ENCODE measurements at regions not wholly inside any gene's neighbourhood (a gene's known extent, or its start where the extent isn't known, plus 50 kb on each side); places are given as distances from the start of the nearest gene placed in this dataset.

- H3K27me3 ChIP-seq, result no peaks in the 10 kb centered on the region
- H3K4me3 ChIP-seq, result no peak overlapping the region
- H3K4me1 ChIP-seq, result no peaks in the 10 kb centered on the region
- DNase-seq, result no peak
- H3K9me3 ChIP-seq (replicated peaks), result no peaks in the 10 kb centered on the region
- no peaks in the 10 kb centered on the region for H3K36me3 ChIP-seq
- no peak overlapping the region for H3K27ac ChIP-seq
These were observed 297.0 kb upstream of the DCAF8L1 start for GRCh38 chrX:28278251-28278650.

DNA sequence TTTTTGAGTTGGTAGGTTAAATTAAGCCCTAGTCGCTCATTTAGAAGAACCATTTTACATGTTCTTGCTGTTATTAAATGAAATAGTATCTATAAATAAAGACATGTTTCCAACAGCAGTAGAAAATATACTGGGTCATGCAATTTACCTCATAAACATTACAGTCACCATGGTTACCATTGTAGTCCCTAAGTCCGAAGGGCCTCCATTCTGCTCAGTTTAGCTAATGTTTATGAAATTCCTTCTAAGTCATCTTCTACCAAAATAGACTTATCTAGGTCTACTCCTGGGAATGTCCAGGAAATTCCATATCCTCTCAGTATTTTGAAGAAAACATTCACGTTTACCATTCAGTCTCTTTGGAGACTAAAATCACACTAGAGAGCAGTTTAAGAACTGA, 292.5 kb upstream of the DCAF8L1 start:
- no peaks in the 10 kb centered on the region for H3K27me3 ChIP-seq
- H3K9me3 ChIP-seq (replicated peaks), result no peaks in the 10 kb centered on the region
- H3K36me3 ChIP-seq, result no peaks in the 10 kb centered on the region
- no peaks in the 10 kb centered on the region for H3K4me1 ChIP-seq
- DNase-seq, result no peak
- H3K4me3 ChIP-seq, result no peak overlapping the region
- no peak overlapping the region for H3K27ac ChIP-seq

DNA sequence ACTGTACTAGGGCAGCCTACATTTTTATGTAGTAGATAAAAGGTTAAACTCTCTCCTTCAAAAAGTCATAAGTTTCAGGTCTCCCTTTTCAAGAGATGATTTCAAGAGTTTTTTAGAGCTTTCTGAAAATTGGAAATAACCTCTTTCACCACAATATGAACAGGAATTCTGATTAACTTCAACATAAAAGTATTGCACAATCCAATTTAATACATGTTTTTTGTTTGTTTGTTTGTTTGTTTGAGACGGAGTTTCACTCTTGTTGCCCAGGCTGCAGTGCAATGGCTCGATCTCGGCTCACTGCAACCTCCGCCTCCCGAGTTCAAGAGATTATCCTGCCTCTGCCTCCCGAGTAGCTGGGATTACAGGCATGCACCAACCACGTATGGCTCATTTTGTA, 265.4 kb upstream of the DCAF8L1 start:
- H3K4me1 ChIP-seq, result no peaks in the 10 kb centered on the region
- no peak overlapping the region for H3K27ac ChIP-seq
- no peaks in the 10 kb centered on the region for H3K36me3 ChIP-seq
- no peak for DNase-seq
- H3K4me3 ChIP-seq, result no peak overlapping the region
- no peaks in the 10 kb centered on the region for H3K27me3 ChIP-seq
- no peaks in the 10 kb centered on the region for H3K9me3 ChIP-seq (replicated peaks)

- no peaks in the 10 kb centered on the region for H3K9me3 ChIP-seq (replicated peaks)
- no peaks in the 10 kb centered on the region for H3K36me3 ChIP-seq
- no peaks in the 10 kb centered on the region for H3K27me3 ChIP-seq
- H3K4me1 ChIP-seq, result no peaks in the 10 kb centered on the region
- no peak overlapping the region for H3K4me3 ChIP-seq
- DNase-seq, result no peak
- H3K27ac ChIP-seq, result no peak overlapping the region
These were observed 248.0 kb upstream of the DCAF8L1 start for GRCh38 chrX:28229217-28229616.

DNA sequence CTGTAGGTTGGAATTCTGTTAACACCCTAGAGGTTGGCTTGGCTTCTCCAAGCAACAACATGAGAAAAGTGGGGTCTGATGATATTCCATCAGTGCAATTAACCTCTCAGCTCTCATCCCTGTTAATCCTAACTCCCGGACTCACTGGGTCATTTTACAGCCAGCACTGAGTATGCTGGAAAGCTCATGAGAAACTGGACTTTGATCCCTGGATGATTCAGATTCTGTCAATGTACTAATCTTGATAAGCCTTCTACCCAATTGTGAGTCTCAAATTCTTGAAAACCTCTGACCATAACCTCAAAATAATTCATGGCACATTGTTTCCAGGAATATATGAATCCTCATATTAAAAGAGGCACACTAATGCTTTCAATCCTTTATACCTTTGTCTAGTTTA, 244.3 kb upstream of the DCAF8L1 start:
- Histone ChIP-seq H3K4me3 (no peak overlapping the region), H3K27me3 (no peaks in the 10 kb centered on the region), H3K4me1 (no peaks in the 10 kb centered on the region), H3K27ac (no peak overlapping the region), H3K9me3 (replicated peaks) (no peaks in the 10 kb centered on the region), H3K36me3 (no peaks in the 10 kb centered on the region)
- DNase-seq, result no peak

DNA sequence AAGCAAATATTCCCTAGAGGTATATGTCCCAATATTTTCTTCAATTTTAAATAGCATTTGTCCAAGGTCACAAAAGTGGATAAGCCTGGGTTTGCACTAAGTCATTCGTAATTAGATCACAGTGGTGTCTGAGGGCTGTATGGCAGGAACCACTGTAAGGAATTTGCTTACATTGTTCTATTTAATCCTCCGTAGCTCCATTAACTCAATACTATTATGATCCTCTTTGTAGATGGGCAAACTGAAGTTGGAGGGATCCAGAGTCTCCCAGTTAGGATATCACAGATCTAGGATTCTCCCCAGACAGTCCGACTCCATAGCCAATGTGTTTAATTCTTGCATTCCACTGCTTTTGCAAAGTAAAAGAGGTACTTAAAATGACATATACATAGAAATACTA, 242.7 kb upstream of the DCAF8L1 start:
- no peaks in the 10 kb centered on the region for H3K4me1 ChIP-seq

DNA sequence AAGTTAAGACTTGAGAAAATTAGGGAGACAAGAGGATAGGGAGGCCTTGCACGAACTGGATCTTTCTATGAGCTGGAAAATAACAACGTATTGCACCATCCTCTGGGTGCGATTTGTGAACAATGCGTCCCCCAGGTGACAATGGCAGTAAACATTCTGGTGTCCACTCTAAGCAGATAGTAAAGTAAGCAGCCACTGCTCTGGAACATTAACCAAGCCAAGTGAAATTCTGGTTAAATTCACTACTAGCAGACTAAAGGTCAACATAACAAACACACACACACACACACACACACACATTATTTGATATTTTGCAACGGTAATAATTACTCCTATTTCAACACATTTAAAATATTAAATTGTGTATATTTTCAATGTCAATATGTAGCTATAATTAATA, 242.2 kb upstream of the DCAF8L1 start:
- no peaks in the 10 kb centered on the region for H3K9me3 ChIP-seq (replicated peaks)
- no peaks in the 10 kb centered on the region for H3K36me3 ChIP-seq
- no peaks in the 10 kb centered on the region for H3K27me3 ChIP-seq
- no peak overlapping the region for H3K27ac ChIP-seq
- no peak overlapping the region for H3K4me3 ChIP-seq
- H3K4me1 ChIP-seq, result no peaks in the 10 kb centered on the region
- no peak for DNase-seq

More for the DNA sequence above, 242.7 kb upstream of the DCAF8L1 start:
- no peak for DNase-seq
- Histone ChIP-seq H3K27me3 (no peaks in the 10 kb centered on the region), H3K36me3 (no peaks in the 10 kb centered on the region), H3K9me3 (replicated peaks) (no peaks in the 10 kb centered on the region), H3K27ac (no peak overlapping the region), H3K4me3 (no peak overlapping the region)

DNA sequence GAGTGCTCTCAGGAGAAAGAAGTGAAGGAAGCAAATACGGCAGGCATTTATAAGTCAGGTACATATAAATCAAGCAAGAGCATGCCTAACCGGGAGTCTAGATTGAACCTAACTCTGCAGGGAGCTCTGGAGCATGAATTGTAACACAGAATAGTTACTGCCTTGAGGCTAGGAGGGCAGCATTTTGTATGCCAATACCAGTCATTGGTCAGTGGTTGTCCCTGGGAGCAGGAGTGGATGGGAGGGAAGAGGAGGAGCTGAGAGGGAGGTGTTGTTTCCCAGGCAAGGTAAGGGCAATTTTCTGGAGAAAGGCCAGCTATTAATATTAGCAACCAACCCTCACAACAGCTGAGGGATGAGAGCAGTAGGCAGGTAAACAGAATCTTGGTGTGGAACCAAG, 224.7 kb upstream of the DCAF8L1 start:
- H3K9me3 ChIP-seq (replicated peaks), result no peaks in the 10 kb centered on the region

GRCh38 chrX:28205126-28205525, 223.9 kb upstream of the DCAF8L1 start:
- no peaks in the 10 kb centered on the region for H3K27me3 ChIP-seq
- no peak overlapping the region for H3K27ac ChIP-seq
- H3K9me3 ChIP-seq (replicated peaks), result no peaks in the 10 kb centered on the region
- H3K4me1 ChIP-seq, result no peaks in the 10 kb centered on the region
- H3K4me3 ChIP-seq, result no peak overlapping the region
- no peak for DNase-seq
- H3K36me3 ChIP-seq, result no peaks in the 10 kb centered on the region

More for the DNA sequence above, 224.7 kb upstream of the DCAF8L1 start:
- no peak overlapping the region for H3K4me3 ChIP-seq
- no peak for DNase-seq
- H3K36me3 ChIP-seq, result no peaks in the 10 kb centered on the region
- no peaks in the 10 kb centered on the region for H3K4me1 ChIP-seq
- no peaks in the 10 kb centered on the region for H3K27me3 ChIP-seq
- H3K27ac ChIP-seq, result no peak overlapping the region

DNA sequence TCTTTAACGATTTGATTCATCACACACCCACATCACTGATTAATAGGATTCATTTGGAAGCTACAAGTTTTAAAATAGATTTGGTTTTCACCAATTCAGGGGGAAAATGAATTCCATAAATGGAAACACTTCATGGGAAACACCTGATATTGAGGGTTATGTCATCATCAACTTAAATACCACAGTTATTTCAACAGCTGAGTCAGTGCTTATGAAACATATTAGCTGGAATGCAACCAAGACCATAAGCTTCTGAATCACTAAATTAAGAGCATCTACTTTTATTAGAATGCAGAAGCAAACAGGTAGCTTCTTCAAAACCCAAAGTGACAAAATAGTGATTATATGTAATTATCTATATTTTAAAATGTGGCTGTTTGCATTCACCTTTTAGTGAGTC, 207.8 kb upstream of the DCAF8L1 start:
- no peak overlapping the region for H3K27ac ChIP-seq
- H3K36me3 ChIP-seq, result no peaks in the 10 kb centered on the region
- H3K4me1 ChIP-seq, result no peaks in the 10 kb centered on the region
- H3K4me3 ChIP-seq, result no peak overlapping the region
- peak in 1 of 2 experiments; percentile 1 for DNase-seq
- H3K9me3 ChIP-seq (replicated peaks), result no peaks in the 10 kb centered on the region
- H3K27me3 ChIP-seq, result no peaks in the 10 kb centered on the region

DNA sequence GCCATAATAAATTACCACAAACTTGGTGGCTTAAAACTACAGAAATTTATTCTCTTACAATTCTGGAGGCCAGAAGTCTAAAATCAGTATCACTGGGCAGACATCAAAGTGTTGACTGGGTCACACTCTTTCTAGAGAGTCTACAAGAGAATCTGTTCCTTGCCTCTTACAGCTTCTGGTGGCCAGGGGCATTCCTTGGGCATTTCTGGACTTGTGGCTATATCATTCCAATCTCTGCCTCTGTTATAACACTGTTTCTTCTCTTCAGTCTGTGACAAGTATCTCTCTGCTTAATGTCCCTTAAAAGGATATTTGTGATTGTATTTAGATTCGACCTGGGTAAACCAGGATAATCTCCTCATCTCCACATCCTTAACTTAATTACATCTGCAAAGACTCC, 207.3 kb upstream of the DCAF8L1 start:
- DNase-seq, result no peak
- Histone ChIP-seq H3K27ac (no peak overlapping the region), H3K36me3 (no peaks in the 10 kb centered on the region), H3K27me3 (no peaks in the 10 kb centered on the region), H3K4me3 (no peak overlapping the region), H3K4me1 (no peaks in the 10 kb centered on the region), H3K9me3 (replicated peaks) (no peaks in the 10 kb centered on the region)

DNA sequence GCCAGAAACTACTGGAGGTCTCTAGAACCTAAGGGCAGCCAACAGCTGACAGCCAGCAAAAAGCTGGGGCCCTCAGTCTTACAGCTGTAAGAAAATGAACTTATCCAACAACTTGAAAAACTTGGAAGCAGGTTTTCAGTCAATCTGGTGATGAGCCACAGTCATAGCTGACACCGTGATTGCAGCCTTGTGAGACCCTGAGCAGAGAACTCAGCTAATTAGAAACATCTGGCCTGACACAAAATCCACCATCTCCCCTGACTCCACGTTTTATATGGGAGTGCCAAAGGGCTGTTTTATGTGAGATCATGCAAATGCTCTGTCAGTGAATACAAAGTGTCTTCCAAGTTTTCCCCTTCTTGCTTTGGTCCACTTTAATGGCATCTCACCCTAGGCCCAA, 198.8 kb upstream of the DCAF8L1 start:
- H3K4me1 ChIP-seq, result no peaks in the 10 kb centered on the region
- no peaks in the 10 kb centered on the region for H3K36me3 ChIP-seq

DNA sequence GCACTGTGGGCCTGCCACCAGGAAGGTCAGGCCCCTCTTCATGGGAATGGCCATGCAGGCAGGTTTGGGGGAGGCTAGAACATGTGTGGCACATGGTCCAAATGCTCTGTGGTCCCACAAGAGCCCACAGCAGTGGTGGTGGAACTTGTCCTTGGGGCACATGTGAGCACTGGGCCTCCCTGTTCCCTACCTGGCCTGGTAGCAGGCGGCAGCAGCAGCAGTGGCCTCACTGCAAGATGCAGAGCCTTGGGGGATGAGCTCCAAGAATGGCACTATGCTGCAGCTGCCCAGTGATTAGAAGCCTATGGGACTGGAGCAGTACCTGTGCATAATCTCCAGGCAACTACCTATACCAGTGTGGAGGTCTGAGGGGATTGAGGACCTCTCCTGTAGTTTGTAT, 197.0 kb upstream of the DCAF8L1 start:
- no peak for DNase-seq
- Histone ChIP-seq H3K4me1 (no peaks in the 10 kb centered on the region), H3K4me3 (no peak overlapping the region), H3K9me3 (replicated peaks) (no peaks in the 10 kb centered on the region), H3K36me3 (no peaks in the 10 kb centered on the region), H3K27me3 (no peaks in the 10 kb centered on the region), H3K27ac (no peak overlapping the region)

More for the DNA sequence above, 198.8 kb upstream of the DCAF8L1 start:
- DNase-seq, result no peak
- Histone ChIP-seq H3K9me3 (replicated peaks) (no peaks in the 10 kb centered on the region), H3K27me3 (no peaks in the 10 kb centered on the region), H3K4me3 (no peak overlapping the region), H3K27ac (no peak overlapping the region)

GRCh38 chrX:28177202-28177601, 196.0 kb upstream of the DCAF8L1 start:
- no peak overlapping the region for H3K4me3 ChIP-seq
- H3K4me1 ChIP-seq, result no peaks in the 10 kb centered on the region
- no peaks in the 10 kb centered on the region for H3K36me3 ChIP-seq
- no peaks in the 10 kb centered on the region for H3K9me3 ChIP-seq (replicated peaks)
- H3K27me3 ChIP-seq, result no peaks in the 10 kb centered on the region
- H3K27ac ChIP-seq, result no peak overlapping the region
- peak in 1 of 2 experiments; percentile 13 for DNase-seq

DNA sequence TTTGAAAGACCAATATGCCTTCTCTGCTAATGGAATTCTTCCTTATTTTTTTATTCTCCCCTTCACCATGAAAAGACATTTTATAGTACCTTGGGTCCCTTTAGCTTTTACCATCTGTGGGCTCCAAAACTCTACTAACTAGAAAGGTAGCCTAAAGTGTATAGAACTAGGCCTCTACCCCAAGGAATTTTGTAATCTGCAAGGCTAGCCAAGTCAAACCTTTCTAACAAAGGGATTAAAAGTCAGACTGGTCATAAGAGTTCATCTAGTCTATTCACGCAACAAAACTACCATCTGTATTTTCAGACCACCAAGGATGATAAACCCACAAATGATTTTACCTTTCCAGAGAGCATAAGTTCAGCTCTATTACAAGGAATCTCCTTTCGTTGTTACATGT, 189.5 kb upstream of the DCAF8L1 start:
- no peak for DNase-seq
- H3K9me3 ChIP-seq (replicated peaks), result no peaks in the 10 kb centered on the region
- H3K36me3 ChIP-seq, result no peaks in the 10 kb centered on the region
- H3K4me3 ChIP-seq, result no peak overlapping the region
- H3K27ac ChIP-seq, result no peak overlapping the region
- H3K27me3 ChIP-seq, result no peaks in the 10 kb centered on the region
- no peaks in the 10 kb centered on the region for H3K4me1 ChIP-seq

GRCh38 chrX:28158019-28158777, 176.9 kb upstream of the DCAF8L1 start:
- H3K36me3 ChIP-seq, result no peaks in the 10 kb centered on the region
- no peak for DNase-seq
- H3K4me1 ChIP-seq, result no peaks in the 10 kb centered on the region
- no peak overlapping the region for H3K27ac ChIP-seq
- no peaks in the 10 kb centered on the region for H3K27me3 ChIP-seq
- H3K9me3 ChIP-seq (replicated peaks), result no peaks in the 10 kb centered on the region
- no peak overlapping the region for H3K4me3 ChIP-seq
